Neural cell (in vitro differentiated cells): ENCODE measurements at regions not wholly inside any gene's neighbourhood (a gene's known extent, or its start where the extent isn't known, plus 50 kb on each side); places are given as distances from the start of the nearest gene placed in this dataset.

Source experiments
- H2AFZ ChIP-seq: fragments of 200-600, 300-800 bp; sonication (generic), shearing (Covaris generic); 2 replicates; pipeline ENCODE4 v1.6.0; 2014; ENCODE audit warnings: low read depth, mild to moderate bottlenecking, antibody characterized with exemption, low read length, moderate library complexity
- H3F3A ChIP-seq: fragments of 200-600 bp; shearing (Covaris generic); 2 replicates; pipeline ENCODE4 v1.6.1; 2016; ENCODE audit warnings: mild to moderate bottlenecking, moderate library complexity, mixed read lengths, antibody characterized with exemption, low read length; ENCODE audit not compliant: insufficient read depth, poor library complexity, severe bottlenecking
- H3K27ac ChIP-seq: fragments of 200-600, 300-800 bp; sonication (generic), shearing (Covaris generic); 2 replicates; pipeline ENCODE4 v1.5.1; 2014; ENCODE audit warnings: mild to moderate bottlenecking, low read length, moderate library complexity
- H3K27me3 ChIP-seq: fragments of 300-800, 200-600 bp; sonication (generic), shearing (Covaris generic); 2 replicates; pipeline ENCODE4 v1.6.0; 2014; ENCODE audit warnings: mild to moderate bottlenecking, low read depth, low read length, moderate library complexity; ENCODE audit not compliant: insufficient read depth
- H3K36me3 ChIP-seq: fragments of 300-800, 200-600 bp; sonication (generic), shearing (Covaris generic); 2 replicates; pipeline ENCODE4 v1.5.1; 2014; ENCODE audit warnings: mild to moderate bottlenecking, antibody characterized with exemption, low read length, moderate library complexity; ENCODE audit not compliant: insufficient read depth
- H3K4me2 ChIP-seq: fragments of 300-800, 200-600 bp; sonication (generic), shearing (Covaris generic); 2 replicates; pipeline ENCODE4 v1.6.0; 2014; ENCODE audit warnings: mild to moderate bottlenecking, low read length
- H3K4me3 ChIP-seq: fragments of 300-800, 200-600 bp; sonication (generic), shearing (Covaris generic); 2 replicates; pipeline ENCODE4 v1.5.1; 2014; ENCODE audit warnings: mild to moderate bottlenecking, low read length, moderate library complexity
- H3K79me2 ChIP-seq: fragments of 200-600 bp; shearing (Covaris generic); replicated peaks from 2 replicates; pipeline ENCODE4 v1.6.0; 2014; ENCODE audit warnings: mild to moderate bottlenecking, low read length, moderate library complexity; ENCODE audit not compliant: insufficient read depth
- H3K9ac ChIP-seq: fragments of 300-800, 200-600 bp; sonication (generic), shearing (Covaris generic); 2 replicates; pipeline ENCODE4 v1.6.1; 2016; ENCODE audit warnings: mild to moderate bottlenecking, low read length, mixed read lengths
- H3K9me2 ChIP-seq: fragments of 200-600 bp; shearing (Covaris generic); 2 replicates; pipeline ENCODE4 v1.6.1; 2016; ENCODE audit warnings: mild to moderate bottlenecking, low read length, mixed read lengths; ENCODE audit not compliant: insufficient read depth
- H3K9me3 ChIP-seq: fragments of 200-600, 300-800 bp; sonication (generic), shearing (Covaris generic); 2 replicates; pipeline ENCODE4 v1.6.1; 2016; ENCODE audit warnings: mild to moderate bottlenecking, mixed run types, low read length, moderate library complexity, mixed read lengths
- H4K20me1 ChIP-seq: fragments of 200-600 bp; shearing (Covaris generic); 2 replicates; pipeline ENCODE4 v1.6.1; 2016; ENCODE audit warnings: mild to moderate bottlenecking, mixed run types; ENCODE audit not compliant: insufficient read depth
- CTCF ChIP-seq: fragments of 450-650 bp; IDR thresholded peaks from 2 replicates; pipeline ENCODE4 v1.5.1; 2014; ENCODE audit warnings: antibody characterized with exemption, mild to moderate bottlenecking, moderate library complexity; ENCODE audit not compliant: poor library complexity, severe bottlenecking
- EP300 ChIP-seq: fragments of 450-650 bp; conservative IDR thresholded peaks from 2 replicates; pipeline ENCODE4 v1.6.1; 2014; ENCODE audit warnings: antibody characterized with exemption, mild to moderate bottlenecking, moderate library complexity; ENCODE audit not compliant: poor library complexity, severe bottlenecking
- EZH2 ChIP-seq: fragments of 200-600, 300-800 bp; shearing (Covaris generic), sonication (generic); IDR thresholded peaks from 2 replicates; pipeline ENCODE4 v1.6.1; 2014; ENCODE audit warnings: antibody characterized with exemption, low read length, borderline replicate concordance, mild to moderate bottlenecking; ENCODE audit not compliant: insufficient read depth, poor library complexity, severe bottlenecking
- MXI1 ChIP-seq: fragments of 450-650 bp; conservative IDR thresholded peaks from 2 replicates; pipeline ENCODE4 v1.6.1; 2014; ENCODE audit warnings: antibody characterized with exemption, mild to moderate bottlenecking; ENCODE audit not compliant: poor library complexity, severe bottlenecking
- POLR2AphosphoS5 ChIP-seq: IDR thresholded peaks from 2 replicates; pipeline ENCODE4 v1.6.1; 2012
- RAD21 ChIP-seq: fragments of 450-650 bp; conservative IDR thresholded peaks from 2 replicates; pipeline ENCODE4 v1.6.1; 2014; ENCODE audit warnings: antibody characterized with exemption, mild to moderate bottlenecking, moderate library complexity
- SMC3 ChIP-seq: fragments of 450-650 bp; conservative IDR thresholded peaks from 2 replicates; pipeline ENCODE4 v1.6.1; 2014; ENCODE audit warnings: antibody characterized with exemption, mild to moderate bottlenecking, moderate library complexity; ENCODE audit not compliant: poor library complexity
- TAF1 ChIP-seq: IDR thresholded peaks from 2 replicates; pipeline ENCODE4 v1.6.1; 2012; ENCODE audit warnings: low read depth
- TF ChIP-seq, protein P1 (sequence below): IDR thresholded peaks from 2 replicates; pipeline ENCODE4 v1.6.1; 2012; ENCODE audit warnings: borderline replicate concordance

DNA sequence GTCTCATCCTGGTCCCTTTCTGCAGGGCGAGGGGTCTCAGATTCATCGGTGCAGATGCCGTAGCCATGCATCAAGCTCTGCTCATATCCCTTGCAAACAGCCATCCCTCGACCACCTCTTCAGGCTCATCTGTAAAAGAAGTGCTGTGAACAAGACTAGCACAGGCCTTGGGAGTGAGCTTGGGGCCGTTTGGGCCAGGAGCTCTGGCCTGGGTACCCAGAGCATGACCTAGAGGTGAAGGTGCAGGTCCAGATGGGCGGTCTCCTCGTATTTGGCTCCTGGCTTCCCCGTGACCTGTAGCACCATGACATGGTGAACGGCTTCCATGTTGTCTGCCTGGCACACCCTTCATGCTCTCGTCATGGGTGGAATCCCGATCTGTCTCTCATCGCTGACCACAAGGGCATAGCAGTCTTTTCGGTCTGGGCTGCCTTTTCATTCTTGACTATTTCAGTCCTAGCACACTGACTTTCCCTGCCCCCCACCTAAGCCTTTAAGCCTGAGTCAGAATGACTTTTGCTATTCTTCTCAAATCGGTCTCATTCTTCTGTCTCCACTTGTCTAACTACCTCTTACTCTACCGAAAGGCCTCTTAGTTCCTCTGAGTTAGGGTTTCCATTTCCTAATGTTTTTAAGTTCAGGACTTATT lies 216.0 kb downstream of the FOXL1 start:
- no peak for TF ChIP-seq CTCF
- TF ChIP-seq, protein P1, sequence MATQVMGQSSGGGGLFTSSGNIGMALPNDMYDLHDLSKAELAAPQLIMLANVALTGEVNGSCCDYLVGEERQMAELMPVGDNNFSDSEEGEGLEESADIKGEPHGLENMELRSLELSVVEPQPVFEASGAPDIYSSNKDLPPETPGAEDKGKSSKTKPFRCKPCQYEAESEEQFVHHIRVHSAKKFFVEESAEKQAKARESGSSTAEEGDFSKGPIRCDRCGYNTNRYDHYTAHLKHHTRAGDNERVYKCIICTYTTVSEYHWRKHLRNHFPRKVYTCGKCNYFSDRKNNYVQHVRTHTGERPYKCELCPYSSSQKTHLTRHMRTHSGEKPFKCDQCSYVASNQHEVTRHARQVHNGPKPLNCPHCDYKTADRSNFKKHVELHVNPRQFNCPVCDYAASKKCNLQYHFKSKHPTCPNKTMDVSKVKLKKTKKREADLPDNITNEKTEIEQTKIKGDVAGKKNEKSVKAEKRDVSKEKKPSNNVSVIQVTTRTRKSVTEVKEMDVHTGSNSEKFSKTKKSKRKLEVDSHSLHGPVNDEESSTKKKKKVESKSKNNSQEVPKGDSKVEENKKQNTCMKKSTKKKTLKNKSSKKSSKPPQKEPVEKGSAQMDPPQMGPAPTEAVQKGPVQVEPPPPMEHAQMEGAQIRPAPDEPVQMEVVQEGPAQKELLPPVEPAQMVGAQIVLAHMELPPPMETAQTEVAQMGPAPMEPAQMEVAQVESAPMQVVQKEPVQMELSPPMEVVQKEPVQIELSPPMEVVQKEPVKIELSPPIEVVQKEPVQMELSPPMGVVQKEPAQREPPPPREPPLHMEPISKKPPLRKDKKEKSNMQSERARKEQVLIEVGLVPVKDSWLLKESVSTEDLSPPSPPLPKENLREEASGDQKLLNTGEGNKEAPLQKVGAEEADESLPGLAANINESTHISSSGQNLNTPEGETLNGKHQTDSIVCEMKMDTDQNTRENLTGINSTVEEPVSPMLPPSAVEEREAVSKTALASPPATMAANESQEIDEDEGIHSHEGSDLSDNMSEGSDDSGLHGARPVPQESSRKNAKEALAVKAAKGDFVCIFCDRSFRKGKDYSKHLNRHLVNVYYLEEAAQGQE, result no peak
- TF ChIP-seq SMC3, result no peak
- TF ChIP-seq EP300, result no peak
- no peak for TF ChIP-seq RAD21
- no peak for TF ChIP-seq EZH2
- TF ChIP-seq POLR2AphosphoS5, result no peak
- no peak for TF ChIP-seq MXI1
- no peak for TF ChIP-seq TAF1
- Histone ChIP-seq H3K9me2 (no peaks in the 10 kb centered on the region), H4K20me1 (no peaks in the 10 kb centered on the region)

GRCh38 chr16:86797700-86798099 lies 219.4 kb downstream of the FOXL1 start:
- H3K9me3 ChIP-seq, result no peaks in the 10 kb centered on the region
- no peak overlapping the region for H3K9ac ChIP-seq
- H3F3A ChIP-seq, result no peaks in the 10 kb centered on the region
- TF ChIP-seq RAD21, result no peak
- no peak for TF ChIP-seq EP300
- no peak for TF ChIP-seq SMC3
- no peak for TF ChIP-seq POLR2AphosphoS5
- no peak for TF ChIP-seq MXI1
- no peak for TF ChIP-seq TAF1
- no peak for TF ChIP-seq EZH2
- TF ChIP-seq CTCF, result no peak
- TF ChIP-seq, protein P1, result no peak
- H3K36me3 ChIP-seq, result no peaks in the 10 kb centered on the region
- no peak overlapping the region for H3K27ac ChIP-seq
- no peaks in the 10 kb centered on the region for H3K9me2 ChIP-seq
- H2AFZ ChIP-seq, result no peak overlapping the region
- H3K79me2 ChIP-seq, result no peaks in the 10 kb centered on the region
- no peaks in the 10 kb centered on the region for H3K27me3 ChIP-seq
- no peak overlapping the region for H3K4me2 ChIP-seq
- H4K20me1 ChIP-seq, result no peaks in the 10 kb centered on the region
- no peak overlapping the region for H3K4me3 ChIP-seq

More for the DNA sequence above, 216.0 kb downstream of the FOXL1 start:
- H2AFZ ChIP-seq, result no peak overlapping the region
- H3K4me3 ChIP-seq, result no peak overlapping the region
- no peaks in the 10 kb centered on the region for H3F3A ChIP-seq
- no peaks in the 10 kb centered on the region for H3K27me3 ChIP-seq
- no peak overlapping the region for H3K9ac ChIP-seq
- H3K27ac ChIP-seq, result no peak overlapping the region
- no peak overlapping the region for H3K4me2 ChIP-seq
- no peaks in the 10 kb centered on the region for H3K36me3 ChIP-seq
- no peaks in the 10 kb centered on the region for H3K9me3 ChIP-seq
- H3K79me2 ChIP-seq, result no peaks in the 10 kb centered on the region
